ENCODE measurements at regions not wholly inside any gene's neighbourhood (a gene's known extent, or its start where the extent isn't known, plus 50 kb on each side); places are given as distances from the start of the nearest gene placed in this dataset.

GRCh38 chr16:65283181-65283651 lies 161.4 kb upstream of the CDH11 start:
- ATAC-seq (replicated peaks in 1 of 2) (no peak), DNase-seq (no peak)
- Mint-ChIP-seq H3K27ac (no peak overlapping the region), H3K4me3 (no peak overlapping the region), H3K4me1 (ENCODE audit: low read depth) (no peaks in the 10 kb centered on the region), H3K9me3 (peaks cover 0 to 3% of the 10 kb centered on the region in 2 donors), H3K27me3 (ENCODE audit: low read depth) (no peaks in the 10 kb centered on the region), H3K36me3 (ENCODE audit: insufficient read depth in 2 of 2) (no peaks in the 10 kb centered on the region)

- no peaks in the 10 kb centered on the region for H3K4me1 Mint-ChIP-seq (ENCODE audit: low read depth)
- ATAC-seq (replicated peaks in 1 of 2), result no peak
- DNase-seq, result no peak
- peaks cover 11 to 12% of the 10 kb centered on the region in 2 donors for H3K9me3 Mint-ChIP-seq
- peaks cover 0 to 2% of the 10 kb centered on the region in 2 donors for H3K36me3 Mint-ChIP-seq (ENCODE audit: insufficient read depth in 2 of 2)
- no peak overlapping the region for H3K4me3 Mint-ChIP-seq
- no peak overlapping the region for H3K27ac Mint-ChIP-seq
- no peaks in the 10 kb centered on the region for H3K27me3 Mint-ChIP-seq (ENCODE audit: low read depth)
Observed at GRCh38 chr16:65281586-65281985, 159.7 kb upstream of the CDH11 start.

DNA sequence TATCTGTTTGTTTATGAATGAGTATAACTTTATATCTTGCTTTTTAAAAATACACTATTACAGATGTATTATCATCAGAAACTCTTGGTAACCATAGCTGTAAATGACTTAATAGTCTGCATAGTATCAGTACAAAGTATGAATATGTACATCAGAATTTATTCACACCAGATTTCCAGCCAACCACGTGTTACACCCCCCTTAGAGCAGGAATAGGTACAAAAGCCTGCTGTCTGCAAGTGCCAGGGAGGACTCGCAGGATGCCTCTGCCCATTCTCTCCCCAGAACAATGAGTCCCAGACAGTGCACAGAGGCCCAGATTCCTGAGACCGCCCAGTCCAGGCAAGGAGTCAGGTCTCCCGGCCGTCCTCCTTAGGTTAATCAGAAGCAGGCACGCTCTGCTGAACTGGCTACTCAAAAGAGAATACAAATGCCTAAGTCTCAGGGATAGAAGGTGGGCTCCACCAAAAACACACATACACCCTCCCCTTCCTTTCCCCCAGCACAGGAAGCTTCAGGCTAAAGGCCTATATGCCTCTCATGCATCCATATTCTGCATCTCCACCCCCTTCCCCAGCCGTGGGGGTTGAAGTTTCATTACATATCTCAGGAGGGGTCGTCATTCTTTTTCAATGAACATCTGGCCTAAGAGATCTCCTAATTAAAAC lies 159.1 kb upstream of the CDH11 start:
- DNase-seq (no peak), ATAC-seq (replicated peaks in 1 of 2) (no peak)
- Mint-ChIP-seq H3K36me3 (ENCODE audit: insufficient read depth in 2 of 2) (peaks cover 0 to 2% of the 10 kb centered on the region in 2 donors), H3K27me3 (ENCODE audit: low read depth) (no peaks in the 10 kb centered on the region), H3K9me3 (peaks cover 11 to 12% of the 10 kb centered on the region in 2 donors), H3K4me3 (no peak overlapping the region), H3K4me1 (ENCODE audit: low read depth) (no peaks in the 10 kb centered on the region), H3K27ac (no peak overlapping the region)

DNA sequence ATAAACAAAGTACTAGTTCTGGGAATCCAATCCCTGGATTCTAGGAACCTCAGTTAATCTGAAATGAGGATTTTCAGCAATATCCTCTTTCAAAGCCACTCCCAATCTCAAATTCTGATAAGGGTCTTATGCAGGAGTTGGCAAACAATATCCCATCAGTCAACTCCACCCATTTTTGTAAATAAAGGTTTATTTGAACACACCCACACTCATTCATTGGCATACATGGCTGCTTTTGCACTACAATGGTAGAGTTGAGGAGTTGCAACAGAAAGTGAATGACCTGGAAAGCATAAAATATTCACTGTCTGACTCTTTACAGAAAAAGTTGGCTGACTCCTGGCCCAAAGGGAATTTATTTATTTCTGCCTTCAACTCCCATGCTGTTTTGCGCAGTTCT lies 157.7 kb upstream of the CDH11 start:
- Mint-ChIP-seq H3K4me1 (ENCODE audit: low read depth) (no peaks in the 10 kb centered on the region), H3K27me3 (ENCODE audit: low read depth) (no peaks in the 10 kb centered on the region), H3K4me3 (no peak overlapping the region), H3K36me3 (ENCODE audit: insufficient read depth in 2 of 2) (peaks cover 2% of the 10 kb centered on the region in 2 donors), H3K9me3 (peaks cover 14 to 15% of the 10 kb centered on the region in 2 donors), H3K27ac (no peak overlapping the region)
- no peak for ATAC-seq (replicated peaks in 1 of 2)
- no peak for DNase-seq

DNA sequence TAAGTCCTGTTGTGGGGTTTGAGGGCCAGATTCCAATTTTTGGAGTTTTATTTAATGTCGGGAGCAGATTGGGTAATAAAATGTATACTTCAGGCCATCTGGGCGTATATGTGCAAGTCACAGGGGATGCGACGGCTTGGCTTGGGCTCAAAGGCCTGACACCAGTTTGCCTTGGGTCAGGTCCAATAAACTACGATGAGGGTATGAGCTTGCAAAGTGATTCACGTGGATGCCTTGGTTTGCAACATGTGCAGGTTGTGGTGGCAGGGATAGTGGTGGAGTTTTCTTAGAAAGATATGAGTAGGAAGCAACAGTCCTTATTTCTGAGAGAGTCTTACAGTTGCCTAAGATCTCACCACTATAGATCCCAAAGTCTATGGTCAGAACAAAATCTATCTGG lies 157.0 kb upstream of the CDH11 start:
- peaks cover 14 to 15% of the 10 kb centered on the region in 2 donors for H3K9me3 Mint-ChIP-seq
- ATAC-seq (replicated peaks in 1 of 2), result no peak
- H3K27ac Mint-ChIP-seq, result no peak overlapping the region
- no peaks in the 10 kb centered on the region for H3K4me1 Mint-ChIP-seq (ENCODE audit: low read depth)
- H3K27me3 Mint-ChIP-seq (ENCODE audit: low read depth), result no peaks in the 10 kb centered on the region
- H3K36me3 Mint-ChIP-seq (ENCODE audit: insufficient read depth in 2 of 2), result peaks cover 2% of the 10 kb centered on the region in 2 donors
- H3K4me3 Mint-ChIP-seq, result no peak overlapping the region
- no peak for DNase-seq

DNA sequence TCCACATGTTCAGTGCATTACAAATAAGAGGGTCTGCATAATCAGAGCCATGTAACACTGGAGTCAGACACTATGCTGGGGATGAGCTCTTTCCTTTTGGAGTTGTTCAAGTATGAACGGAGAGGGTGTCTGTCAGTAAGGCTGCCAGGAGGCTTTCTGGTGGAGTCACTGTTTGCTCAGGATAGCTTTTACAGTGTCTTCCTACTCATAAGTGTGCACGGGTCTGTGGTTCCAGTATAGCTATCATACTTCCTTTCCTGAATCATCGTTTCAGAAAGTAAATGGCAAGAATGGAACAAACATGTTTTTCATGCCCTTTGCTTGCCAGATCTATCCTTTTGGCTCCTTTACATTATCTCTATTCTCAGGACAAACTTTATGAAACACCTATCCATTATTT lies 152.7 kb upstream of the CDH11 start:
- DNase-seq, result no peak
- no peak overlapping the region for H3K4me3 Mint-ChIP-seq
- peaks cover 2% of the 10 kb centered on the region in 2 donors for H3K36me3 Mint-ChIP-seq (ENCODE audit: insufficient read depth in 2 of 2)
- no peak overlapping the region for H3K27ac Mint-ChIP-seq
- H3K9me3 Mint-ChIP-seq, result peaks cover 12 to 14% of the 10 kb centered on the region in 2 donors
- no peaks in the 10 kb centered on the region for H3K4me1 Mint-ChIP-seq (ENCODE audit: low read depth)
- no peaks in the 10 kb centered on the region for H3K27me3 Mint-ChIP-seq (ENCODE audit: low read depth)
- no peak for ATAC-seq (replicated peaks in 1 of 2)

GRCh38 chr16:65272699-65273414 lies 151.0 kb upstream of the CDH11 start:
- no peak for ATAC-seq (replicated peaks in 1 of 2)

GRCh38 chr16:65271996-65272395 lies 150.1 kb upstream of the CDH11 start:
- no peak overlapping the region for H3K27ac Mint-ChIP-seq
- H3K9me3 Mint-ChIP-seq, result peaks cover 5% of the 10 kb centered on the region in 2 donors
- peaks cover 0 to 2% of the 10 kb centered on the region in 2 donors for H3K36me3 Mint-ChIP-seq (ENCODE audit: insufficient read depth in 2 of 2)
- no peaks in the 10 kb centered on the region for H3K4me1 Mint-ChIP-seq (ENCODE audit: low read depth)
- no peak overlapping the region for H3K4me3 Mint-ChIP-seq
- no peak for DNase-seq
- no peak for ATAC-seq (replicated peaks in 1 of 2)
- H3K27me3 Mint-ChIP-seq (ENCODE audit: low read depth), result no peaks in the 10 kb centered on the region

More at GRCh38 chr16:65272699-65273414, 151.0 kb upstream of the CDH11 start:
- Mint-ChIP-seq H3K36me3 (ENCODE audit: insufficient read depth in 2 of 2) (peaks cover 2% of the 10 kb centered on the region in 2 donors), H3K4me3 (no peak overlapping the region), H3K27ac (no peak overlapping the region), H3K9me3 (peaks cover 10 to 12% of the 10 kb centered on the region in 2 donors), H3K4me1 (ENCODE audit: low read depth) (no peaks in the 10 kb centered on the region), H3K27me3 (ENCODE audit: low read depth) (no peaks in the 10 kb centered on the region)
- no peak for DNase-seq

DNA sequence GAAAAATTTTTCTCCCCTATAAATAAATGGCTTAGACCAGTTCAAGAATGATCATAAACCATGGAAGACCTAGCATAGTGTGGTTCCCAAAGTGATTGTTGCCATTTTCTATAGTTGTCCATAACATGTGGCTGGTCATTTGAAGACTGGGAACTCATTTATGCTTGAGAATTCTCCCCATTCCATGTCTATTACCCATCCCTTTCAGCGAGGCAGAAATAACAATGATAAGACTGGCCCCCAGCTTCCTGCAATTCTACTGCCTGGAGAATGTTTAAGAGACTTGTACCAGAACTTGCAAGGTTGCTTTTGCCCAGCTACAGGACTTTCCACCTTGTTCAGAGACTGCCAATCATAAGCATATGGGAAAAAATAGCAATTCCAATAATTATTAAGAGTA lies 146.5 kb upstream of the CDH11 start:
- Mint-ChIP-seq H3K4me1 (ENCODE audit: low read depth) (no peaks in the 10 kb centered on the region), H3K36me3 (ENCODE audit: insufficient read depth in 2 of 2) (no peaks in the 10 kb centered on the region), H3K27ac (no peak overlapping the region), H3K27me3 (ENCODE audit: low read depth) (no peaks in the 10 kb centered on the region), H3K9me3 (peaks cover 0 to 4% of the 10 kb centered on the region in 2 donors), H3K4me3 (no peak overlapping the region)
- ATAC-seq (replicated peaks in 1 of 2) (no peak), DNase-seq (no peak)

DNA sequence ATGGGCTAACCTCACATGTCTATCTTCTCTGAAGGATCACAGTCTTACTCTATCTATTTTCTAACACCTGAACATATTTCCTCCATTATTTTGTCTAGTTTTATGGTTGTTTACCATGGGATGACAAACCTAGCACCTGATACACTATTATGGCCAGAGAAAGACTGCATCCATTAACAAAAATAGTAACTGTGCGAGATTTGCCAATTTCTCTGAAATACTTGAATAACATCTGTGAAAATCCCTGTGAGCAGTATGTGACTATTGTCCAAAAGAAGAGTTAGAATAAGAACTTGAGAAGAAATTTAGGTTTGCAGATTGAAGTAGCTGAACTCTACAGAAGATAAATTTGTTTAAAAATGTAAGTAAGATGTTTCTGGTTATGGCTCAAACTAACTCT lies 142.0 kb upstream of the CDH11 start:
- Mint-ChIP-seq H3K4me1 (ENCODE audit: low read depth) (no peaks in the 10 kb centered on the region), H3K27me3 (ENCODE audit: low read depth) (no peaks in the 10 kb centered on the region), H3K27ac (no peak overlapping the region), H3K4me3 (no peak overlapping the region), H3K36me3 (ENCODE audit: insufficient read depth in 2 of 2) (no peaks in the 10 kb centered on the region), H3K9me3 (peaks cover 5% of the 10 kb centered on the region in 2 donors)
- ATAC-seq (replicated peaks in 1 of 2), result no peak
- DNase-seq, result no peak

GRCh38 chr16:65260746-65261145 lies 138.9 kb upstream of the CDH11 start:
- peaks cover 6% of the 10 kb centered on the region in 2 donors for H3K9me3 Mint-ChIP-seq

DNA sequence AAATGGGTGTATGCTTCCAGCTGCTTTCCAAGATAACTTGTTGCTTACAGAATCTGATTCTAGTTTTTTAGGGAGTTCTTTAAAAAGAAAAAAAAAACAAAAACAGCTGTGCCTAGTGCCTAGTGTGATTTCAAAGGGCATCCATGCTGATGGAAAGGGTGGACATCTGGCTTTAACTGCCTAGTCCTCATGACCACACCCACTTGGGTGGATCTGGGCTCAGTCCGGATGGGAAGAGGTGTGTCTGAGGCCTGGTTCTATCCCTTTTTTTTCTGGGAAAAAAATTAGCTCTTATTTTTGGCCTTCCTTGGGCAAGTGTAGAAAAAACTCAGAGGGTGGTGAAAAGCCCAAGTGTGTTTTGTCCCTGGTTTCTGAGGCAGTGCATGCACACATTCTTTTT lies 132.3 kb upstream of the CDH11 start:
- ATAC-seq (replicated peaks in 1 of 2), result no peak
- no peaks in the 10 kb centered on the region for H3K4me1 Mint-ChIP-seq (ENCODE audit: low read depth)
- no peaks in the 10 kb centered on the region for H3K36me3 Mint-ChIP-seq (ENCODE audit: insufficient read depth in 2 of 2)
- H3K4me3 Mint-ChIP-seq, result no peak overlapping the region
- no peak overlapping the region for H3K27ac Mint-ChIP-seq
- H3K9me3 Mint-ChIP-seq, result peaks cover 8 to 9% of the 10 kb centered on the region in 2 donors
- no peaks in the 10 kb centered on the region for H3K27me3 Mint-ChIP-seq (ENCODE audit: low read depth)
- DNase-seq, result no peak

More at GRCh38 chr16:65260746-65261145, 138.9 kb upstream of the CDH11 start:
- DNase-seq (no peak), ATAC-seq (replicated peaks in 1 of 2) (no peak)
- Mint-ChIP-seq H3K27me3 (ENCODE audit: low read depth) (no peaks in the 10 kb centered on the region), H3K4me3 (no peak overlapping the region), H3K27ac (no peak overlapping the region), H3K4me1 (ENCODE audit: low read depth) (no peaks in the 10 kb centered on the region), H3K36me3 (ENCODE audit: insufficient read depth in 2 of 2) (no peaks in the 10 kb centered on the region)

- no peak for ATAC-seq (replicated peaks in 1 of 2)
- H3K36me3 Mint-ChIP-seq (ENCODE audit: insufficient read depth in 2 of 2), result no peaks in the 10 kb centered on the region
- DNase-seq, result no peak
- H3K27me3 Mint-ChIP-seq (ENCODE audit: low read depth), result no peaks in the 10 kb centered on the region
- no peak overlapping the region for H3K4me3 Mint-ChIP-seq
- H3K4me1 Mint-ChIP-seq (ENCODE audit: low read depth), result no peaks in the 10 kb centered on the region
- no peak overlapping the region for H3K27ac Mint-ChIP-seq
- peaks cover 2 to 14% of the 10 kb centered on the region in 2 donors for H3K9me3 Mint-ChIP-seq
Observed at GRCh38 chr16:65249768-65250167, 127.9 kb upstream of the CDH11 start.
